ENCODE measurements at regions not wholly inside any gene's neighbourhood (a gene's known extent, or its start where the extent isn't known, plus 50 kb on each side); places are given as distances from the start of the nearest gene placed in this dataset.

- TF ChIP-seq CREB1 (IDR thresholded peaks at IDR 0.05; ENCODE audit: low read depth) (no peak), FOXM1 (IDR thresholded peaks at IDR 0.05; ENCODE audit: borderline replicate concordance, low read depth) (no peak), ZBTB7A (IDR thresholded peaks at IDR 0.05; ENCODE audit: low read depth) (no peak), EGR1 (IDR thresholded peaks at IDR 0.05) (no peak), TEAD4 (IDR thresholded peaks at IDR 0.05) (no peak), NFIC (IDR thresholded peaks at IDR 0.05) (no peak)
- TF ChIP-seq, protein P1, sequence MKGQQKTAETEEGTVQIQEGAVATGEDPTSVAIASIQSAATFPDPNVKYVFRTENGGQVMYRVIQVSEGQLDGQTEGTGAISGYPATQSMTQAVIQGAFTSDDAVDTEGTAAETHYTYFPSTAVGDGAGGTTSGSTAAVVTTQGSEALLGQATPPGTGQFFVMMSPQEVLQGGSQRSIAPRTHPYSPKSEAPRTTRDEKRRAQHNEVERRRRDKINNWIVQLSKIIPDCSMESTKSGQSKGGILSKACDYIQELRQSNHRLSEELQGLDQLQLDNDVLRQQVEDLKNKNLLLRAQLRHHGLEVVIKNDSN (IDR thresholded peaks at IDR 0.05): no peak
- TF ChIP-seq, protein P2, sequence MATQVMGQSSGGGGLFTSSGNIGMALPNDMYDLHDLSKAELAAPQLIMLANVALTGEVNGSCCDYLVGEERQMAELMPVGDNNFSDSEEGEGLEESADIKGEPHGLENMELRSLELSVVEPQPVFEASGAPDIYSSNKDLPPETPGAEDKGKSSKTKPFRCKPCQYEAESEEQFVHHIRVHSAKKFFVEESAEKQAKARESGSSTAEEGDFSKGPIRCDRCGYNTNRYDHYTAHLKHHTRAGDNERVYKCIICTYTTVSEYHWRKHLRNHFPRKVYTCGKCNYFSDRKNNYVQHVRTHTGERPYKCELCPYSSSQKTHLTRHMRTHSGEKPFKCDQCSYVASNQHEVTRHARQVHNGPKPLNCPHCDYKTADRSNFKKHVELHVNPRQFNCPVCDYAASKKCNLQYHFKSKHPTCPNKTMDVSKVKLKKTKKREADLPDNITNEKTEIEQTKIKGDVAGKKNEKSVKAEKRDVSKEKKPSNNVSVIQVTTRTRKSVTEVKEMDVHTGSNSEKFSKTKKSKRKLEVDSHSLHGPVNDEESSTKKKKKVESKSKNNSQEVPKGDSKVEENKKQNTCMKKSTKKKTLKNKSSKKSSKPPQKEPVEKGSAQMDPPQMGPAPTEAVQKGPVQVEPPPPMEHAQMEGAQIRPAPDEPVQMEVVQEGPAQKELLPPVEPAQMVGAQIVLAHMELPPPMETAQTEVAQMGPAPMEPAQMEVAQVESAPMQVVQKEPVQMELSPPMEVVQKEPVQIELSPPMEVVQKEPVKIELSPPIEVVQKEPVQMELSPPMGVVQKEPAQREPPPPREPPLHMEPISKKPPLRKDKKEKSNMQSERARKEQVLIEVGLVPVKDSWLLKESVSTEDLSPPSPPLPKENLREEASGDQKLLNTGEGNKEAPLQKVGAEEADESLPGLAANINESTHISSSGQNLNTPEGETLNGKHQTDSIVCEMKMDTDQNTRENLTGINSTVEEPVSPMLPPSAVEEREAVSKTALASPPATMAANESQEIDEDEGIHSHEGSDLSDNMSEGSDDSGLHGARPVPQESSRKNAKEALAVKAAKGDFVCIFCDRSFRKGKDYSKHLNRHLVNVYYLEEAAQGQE (IDR thresholded peaks at IDR 0.05; ENCODE audit: low read depth): no peak
Measured at GRCh38 chr11:111194860-111195568, 50.5 kb upstream of the POU2AF2 start.

- TF ChIP-seq TCF12 (IDR thresholded peaks at IDR 0.05; ENCODE audit: low read depth): no peak
- TF ChIP-seq YY1 (IDR thresholded peaks at IDR 0.05; ENCODE audit: low read depth): no peak
- no peak for TF ChIP-seq TAF1 (IDR thresholded peaks at IDR 0.05; ENCODE audit: low read depth)
- no peak for TF ChIP-seq CREB1 (IDR thresholded peaks at IDR 0.05; ENCODE audit: low read depth)
- TF ChIP-seq FOXM1 (IDR thresholded peaks at IDR 0.05; ENCODE audit: borderline replicate concordance, low read depth): no peak
- TF ChIP-seq RAD21 (IDR thresholded peaks at IDR 0.05; ENCODE audit: low read depth): no peak
- TF ChIP-seq EP300 (IDR thresholded peaks at IDR 0.05; ENCODE audit: borderline replicate concordance): no peak
- TF ChIP-seq, protein P1 (IDR thresholded peaks at IDR 0.05): no peak
- no peak for TF ChIP-seq EGR1 (IDR thresholded peaks at IDR 0.05)
- no peak for TF ChIP-seq NFIC (IDR thresholded peaks at IDR 0.05)
- no peak for TF ChIP-seq TEAD4 (IDR thresholded peaks at IDR 0.05)
- TF ChIP-seq CEBPB (IDR thresholded peaks at IDR 0.05): no peak
- TF ChIP-seq MAX (IDR thresholded peaks at IDR 0.05): no peak
- no peak for TF ChIP-seq ZBTB7A (IDR thresholded peaks at IDR 0.05; ENCODE audit: low read depth)
- TF ChIP-seq, protein P2 (IDR thresholded peaks at IDR 0.05; ENCODE audit: low read depth): no peak
Measured at GRCh38 chr11:111193924-111194490, 51.5 kb upstream of the POU2AF2 start.

DNA sequence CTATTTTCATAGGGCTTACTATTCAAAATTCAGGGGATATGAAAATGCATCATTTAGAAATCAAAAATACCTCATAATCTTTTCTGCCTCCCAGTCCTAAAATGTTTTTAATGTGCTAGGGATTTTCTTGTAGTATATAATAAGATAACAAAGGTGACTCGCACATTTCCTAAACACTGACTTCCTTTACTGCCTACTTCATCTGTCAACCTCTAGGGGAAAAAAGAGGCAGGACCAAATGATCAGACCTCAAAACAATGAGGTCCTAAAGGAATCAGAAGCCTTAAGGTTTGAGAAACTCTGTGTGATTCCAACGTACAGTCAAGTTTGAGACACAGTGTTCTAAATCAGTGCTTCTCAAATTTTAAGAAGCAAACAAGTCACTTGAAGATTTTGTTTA is 56.1 kb upstream of the POU2AF2 start:
- TF ChIP-seq, protein P1 (IDR thresholded peaks at IDR 0.05): no peak
- TF ChIP-seq TEAD4 (IDR thresholded peaks at IDR 0.05) (no peak), NFIC (IDR thresholded peaks at IDR 0.05) (no peak), CEBPB (IDR thresholded peaks at IDR 0.05) (no peak), TAF1 (IDR thresholded peaks at IDR 0.05; ENCODE audit: low read depth) (no peak), CREB1 (IDR thresholded peaks at IDR 0.05; ENCODE audit: low read depth) (no peak), RAD21 (IDR thresholded peaks at IDR 0.05; ENCODE audit: low read depth) (no peak), EP300 (IDR thresholded peaks at IDR 0.05; ENCODE audit: borderline replicate concordance) (no peak), MAX (IDR thresholded peaks at IDR 0.05) (no peak), FOXM1 (IDR thresholded peaks at IDR 0.05; ENCODE audit: borderline replicate concordance, low read depth) (no peak), EGR1 (IDR thresholded peaks at IDR 0.05) (no peak), TCF12 (IDR thresholded peaks at IDR 0.05; ENCODE audit: low read depth) (no peak), YY1 (IDR thresholded peaks at IDR 0.05; ENCODE audit: low read depth) (no peak), ZBTB7A (IDR thresholded peaks at IDR 0.05; ENCODE audit: low read depth) (no peak)
- TF ChIP-seq, protein P2 (IDR thresholded peaks at IDR 0.05; ENCODE audit: low read depth): no peak

Measured in Ishikawa (cell line).